Renal cortical epithelial cell (primary cell): ENCODE measurements at regions not wholly inside any gene's neighbourhood (a gene's known extent, or its start where the extent isn't known, plus 50 kb on each side); places are given as distances from the start of the nearest gene placed in this dataset.

Experiments used
- DNase-seq: peaks from one replicate; pipeline ENCODE4 v3.0.0-alpha.2; 2011; ENCODE audit warnings: low read depth

DNA sequence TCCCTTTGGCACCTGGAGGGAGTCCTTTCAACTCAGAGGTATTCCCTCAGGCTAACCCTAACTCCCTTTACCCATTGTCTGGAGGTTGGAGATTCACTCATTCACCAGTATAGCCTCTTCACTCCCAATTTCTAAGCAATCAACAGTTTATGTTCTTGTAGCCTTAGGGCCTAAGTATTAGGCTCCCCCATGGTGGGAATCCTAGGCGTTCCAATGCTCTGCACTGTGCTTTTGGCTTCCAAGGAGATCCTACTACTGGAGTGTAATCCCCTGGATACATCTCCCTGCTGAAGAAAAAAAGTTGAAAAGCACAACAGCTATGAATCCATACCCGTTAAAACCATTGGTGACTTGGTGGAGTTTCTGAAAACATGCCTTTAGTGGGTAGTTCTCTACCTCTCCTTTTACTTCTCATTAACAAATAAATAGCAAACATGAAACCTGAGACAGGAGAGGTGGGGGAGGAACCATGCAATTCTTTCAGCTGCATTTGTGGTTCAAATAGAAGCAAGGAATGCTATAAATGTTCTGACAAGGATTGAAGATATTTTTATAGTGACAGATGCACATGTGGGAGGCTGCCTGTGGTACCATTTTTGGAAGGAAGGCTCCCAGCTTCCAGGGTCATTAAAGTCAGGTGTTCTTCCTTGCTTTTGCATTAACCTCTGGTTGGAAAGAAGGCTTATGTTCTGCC, 397.1 kb downstream of the DMAC1 start:
- DNase-seq, result peak; percentile 10

DNA sequence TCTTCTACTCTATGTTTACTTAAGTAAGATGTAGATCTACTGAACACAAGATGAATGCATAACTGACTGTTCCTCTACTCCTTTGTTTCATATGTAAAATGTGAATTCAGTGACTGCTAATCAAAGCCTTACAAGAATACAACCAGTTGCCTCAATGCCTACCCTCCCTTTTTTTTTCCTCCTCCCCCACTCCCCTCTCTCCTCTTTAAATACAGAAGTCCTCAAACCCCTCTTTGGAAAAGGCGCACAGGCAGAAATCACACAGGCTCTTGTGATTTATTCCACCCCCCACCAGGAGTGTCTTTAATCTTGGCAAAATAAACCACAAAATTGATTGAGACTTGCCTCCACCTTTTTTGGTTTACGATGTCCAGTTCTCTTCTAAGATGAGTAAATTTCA, 398.5 kb downstream of the DMAC1 start:
- no peak for DNase-seq

DNA sequence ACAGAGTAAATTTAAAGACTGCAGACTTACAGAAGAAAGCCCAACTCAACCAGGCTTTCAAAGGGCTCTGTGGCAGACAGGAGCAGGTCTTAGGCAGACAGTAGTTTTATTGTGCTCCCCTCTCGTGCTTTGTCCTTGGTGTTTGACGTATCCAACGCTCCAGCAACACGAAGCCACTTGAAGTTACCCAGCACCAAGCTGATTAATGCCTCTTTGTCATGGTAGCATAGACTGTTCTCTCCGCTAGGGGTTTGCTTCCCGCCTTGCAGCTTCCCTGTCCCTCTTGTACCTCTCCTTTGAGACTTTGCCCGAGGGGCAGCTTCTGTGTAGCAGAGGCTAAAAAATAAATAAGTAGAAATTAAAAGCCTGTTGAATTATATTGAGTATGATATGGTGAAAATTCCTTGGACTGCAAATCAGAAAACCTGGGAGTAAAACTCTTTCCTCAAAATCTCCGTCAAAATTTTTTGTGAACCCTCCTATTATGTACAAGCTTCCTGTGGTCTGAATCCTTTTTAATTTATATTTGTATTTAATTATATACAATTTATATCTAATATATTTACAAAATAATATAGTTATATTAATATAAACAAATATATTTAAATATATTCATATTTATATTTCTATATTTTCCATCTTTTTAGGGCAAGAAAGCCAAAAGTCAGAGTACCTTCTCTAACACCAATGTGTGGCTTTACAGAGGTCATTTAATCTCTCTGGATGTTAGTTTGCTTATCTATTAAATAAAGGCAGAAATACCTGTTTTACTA, 405.4 kb downstream of the DMAC1 start:
- no peak for DNase-seq

DNA sequence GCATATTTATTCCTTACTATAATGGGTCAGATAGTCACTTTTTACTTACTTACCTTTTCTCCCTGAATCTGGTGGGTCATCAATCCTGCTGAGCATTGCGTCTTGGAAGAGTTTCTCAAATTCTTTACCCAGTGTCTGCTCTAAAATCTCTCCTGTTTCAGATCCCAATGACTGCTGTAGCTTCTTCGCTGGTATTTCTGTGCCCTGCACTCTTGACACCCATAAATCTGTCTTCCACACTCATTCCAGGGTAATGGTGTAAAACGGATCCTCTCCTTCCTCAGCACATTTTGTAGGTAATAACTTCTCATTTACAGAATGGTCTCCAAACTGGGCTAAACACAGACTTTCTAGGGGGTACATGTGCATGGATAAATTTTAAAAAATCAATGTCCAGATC, 407.4 kb downstream of the DMAC1 start:
- no peak for DNase-seq

DNA sequence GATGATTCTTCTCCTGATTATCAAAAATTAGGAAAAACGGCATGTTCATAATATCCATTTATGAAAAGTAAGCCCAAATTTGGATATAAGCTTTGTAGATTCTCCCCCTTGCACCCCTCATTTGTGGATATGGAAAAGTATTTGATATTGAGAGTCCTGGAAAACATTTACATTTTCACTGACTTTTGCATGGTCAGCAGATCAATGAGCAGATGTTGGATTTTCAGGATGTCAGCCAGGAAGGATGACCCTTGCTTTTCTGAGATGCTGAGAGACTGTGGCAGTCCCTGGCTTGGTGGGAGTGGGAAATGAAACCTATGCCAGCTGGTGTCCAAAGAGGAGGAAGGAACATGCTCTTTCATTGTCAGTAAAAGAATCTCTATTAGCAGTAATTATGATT, 410.8 kb downstream of the DMAC1 start:
- no peak for DNase-seq

DNA sequence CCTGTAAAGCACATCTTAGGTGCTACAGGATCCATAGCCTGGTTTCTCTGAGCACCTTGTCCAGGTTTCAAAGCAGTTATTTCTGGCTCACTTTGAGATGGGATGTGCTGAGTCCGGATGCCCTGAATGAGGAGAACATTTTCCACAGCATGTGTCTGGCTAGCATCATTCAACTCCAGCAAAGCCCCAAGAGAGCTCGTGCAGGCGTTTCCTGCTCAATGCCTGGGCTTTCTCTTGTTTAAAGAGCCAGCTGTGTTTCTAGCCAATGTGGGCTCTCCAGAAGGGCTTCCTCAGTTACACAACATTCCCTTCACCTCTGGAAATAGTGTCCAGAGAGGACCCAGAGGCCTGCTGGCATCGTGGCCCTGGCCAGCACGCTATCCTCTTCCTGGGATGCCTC, 411.7 kb downstream of the DMAC1 start:
- no peak for DNase-seq

DNA sequence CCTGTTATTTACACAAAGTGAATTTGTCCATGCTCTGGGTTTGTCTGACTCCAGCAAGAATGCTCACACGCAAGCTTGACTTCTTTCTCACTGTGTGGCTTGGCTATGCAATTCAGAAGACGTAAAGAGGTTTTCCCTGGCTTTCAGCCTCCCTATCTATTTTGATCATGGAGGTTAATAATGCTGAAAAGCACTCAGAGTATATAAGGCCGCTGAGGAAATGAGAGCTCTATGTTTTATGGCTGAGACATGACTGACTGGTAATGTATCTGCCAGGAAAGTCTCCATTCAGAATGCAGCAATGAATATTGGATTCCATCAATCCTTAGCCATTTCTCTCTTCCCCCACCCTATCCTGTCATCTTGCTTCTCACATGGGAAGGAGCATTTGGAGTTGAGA, 417.3 kb downstream of the DMAC1 start:
- no peak for DNase-seq

DNA sequence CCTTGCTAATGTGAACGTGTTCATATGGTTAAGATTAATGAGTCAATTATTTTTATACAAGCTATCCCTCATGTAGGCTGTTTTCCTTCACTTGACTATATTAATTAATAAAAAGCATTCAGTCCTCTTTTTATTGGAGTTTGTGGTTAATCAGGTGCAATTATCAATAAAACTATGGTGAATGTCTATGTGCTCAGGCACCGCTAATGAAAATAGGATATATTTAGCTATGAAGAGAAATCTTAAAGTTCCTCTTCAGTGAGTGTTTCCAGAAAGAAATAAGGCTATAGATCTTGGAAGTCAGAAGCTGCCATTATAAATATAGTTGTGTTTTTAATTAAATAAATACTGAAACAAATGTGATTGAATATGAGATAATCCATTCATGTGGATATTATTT, 422.1 kb downstream of the DMAC1 start:
- no peak for DNase-seq

DNA sequence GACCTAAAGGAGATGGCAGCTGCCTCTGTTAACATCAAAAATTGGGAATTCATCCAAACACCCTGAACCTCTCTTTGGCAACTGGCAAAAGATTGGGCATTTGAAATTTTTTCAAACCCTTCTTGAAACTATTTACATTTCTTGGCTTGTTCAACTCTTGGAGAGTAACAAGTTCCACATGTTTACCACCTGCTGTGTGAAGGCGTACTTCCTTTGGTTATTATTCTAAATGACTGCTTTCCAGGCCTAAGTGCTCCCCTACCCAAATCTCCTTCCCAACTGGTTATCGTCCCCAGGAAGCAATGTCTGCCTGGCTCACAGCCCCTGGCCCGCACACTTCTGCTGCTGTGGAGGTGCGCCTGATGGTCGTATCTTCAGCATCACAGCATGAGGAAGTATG, 422.7 kb downstream of the DMAC1 start:
- DNase-seq, result no peak

DNA sequence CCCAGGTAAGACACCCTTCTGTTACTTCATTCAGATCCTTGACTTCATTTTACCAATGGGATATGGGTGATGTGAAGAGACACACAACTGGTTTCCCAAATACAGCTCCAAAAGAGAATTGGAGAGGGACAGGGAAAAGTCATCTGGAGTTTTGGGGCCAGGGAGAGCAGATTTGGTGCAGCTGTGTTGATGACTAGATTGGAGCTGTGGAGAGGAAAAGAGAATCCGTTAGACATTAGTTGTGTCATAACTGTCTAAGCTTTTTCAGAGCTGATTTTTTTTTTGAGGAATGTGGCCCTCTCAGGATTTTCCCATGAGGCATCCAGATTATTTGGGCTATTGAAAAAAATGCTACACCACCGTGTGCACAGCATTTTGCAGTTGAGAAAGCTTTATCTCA, 423.4 kb downstream of the DMAC1 start:
- DNase-seq, result no peak

DNA sequence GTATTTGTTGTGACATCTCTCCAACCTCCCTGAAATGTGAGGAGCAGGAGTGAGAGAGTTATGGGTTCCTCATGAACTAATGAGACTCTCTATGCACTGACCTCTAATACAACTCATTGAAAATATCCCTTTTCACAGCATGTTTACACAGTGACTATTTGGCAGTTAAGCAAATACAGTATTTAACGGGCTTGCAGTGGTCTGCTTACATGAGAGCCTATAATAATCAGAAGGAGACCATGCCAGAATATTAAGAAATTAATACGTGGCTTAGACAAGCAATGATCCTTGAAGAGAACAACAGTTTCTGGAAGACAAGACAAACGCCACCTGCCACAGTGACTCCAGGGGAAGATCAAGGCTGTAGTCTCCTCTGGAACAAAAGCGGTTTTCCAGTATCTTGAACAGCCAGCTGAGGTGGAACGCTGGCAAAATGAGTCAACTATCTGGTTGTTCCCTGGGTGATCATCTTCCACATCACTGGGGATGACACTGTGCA, 424.5 kb downstream of the DMAC1 start:
- peak; percentile 41 for DNase-seq

DNA sequence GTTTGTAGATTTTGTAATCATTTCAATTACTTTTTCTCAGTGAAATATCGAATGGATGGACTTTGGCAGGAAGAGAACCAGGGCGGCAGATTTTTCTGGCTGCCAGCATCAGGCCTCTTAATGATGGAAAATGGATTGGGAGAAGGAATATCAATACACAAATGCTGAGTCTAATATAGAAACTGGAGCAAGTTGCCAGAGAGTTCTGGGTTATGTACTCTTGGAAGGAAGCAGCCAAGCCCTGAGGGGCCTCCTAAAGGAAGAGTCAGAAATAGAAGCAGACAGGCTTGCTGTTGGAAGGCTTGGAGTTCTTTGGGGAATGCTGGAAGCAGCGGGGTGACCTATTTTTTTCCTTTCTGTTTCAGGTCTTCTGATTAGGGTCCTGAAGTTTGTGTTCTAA, 428.6 kb downstream of the DMAC1 start:
- no peak for DNase-seq

DNA sequence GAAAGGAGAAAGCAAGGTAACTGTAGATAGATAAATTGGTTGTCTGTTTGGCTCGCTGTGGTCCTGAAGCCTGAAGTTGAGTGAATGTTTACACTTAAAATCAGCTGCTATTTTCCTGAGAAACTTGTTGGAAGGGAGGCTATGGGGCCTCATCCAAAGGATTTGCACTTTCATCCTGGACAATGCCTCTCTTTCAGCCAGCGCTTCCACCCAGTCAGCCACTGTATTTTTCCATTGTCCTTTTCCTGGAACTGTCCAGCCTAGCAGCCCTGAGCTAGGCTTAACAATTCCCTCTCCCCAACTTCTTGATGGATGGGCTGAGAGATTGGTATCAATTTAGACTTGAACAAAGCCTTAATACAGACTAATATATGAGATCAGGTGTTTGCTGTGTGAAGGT, 429.2 kb downstream of the DMAC1 start:
- DNase-seq, result no peak

DNA sequence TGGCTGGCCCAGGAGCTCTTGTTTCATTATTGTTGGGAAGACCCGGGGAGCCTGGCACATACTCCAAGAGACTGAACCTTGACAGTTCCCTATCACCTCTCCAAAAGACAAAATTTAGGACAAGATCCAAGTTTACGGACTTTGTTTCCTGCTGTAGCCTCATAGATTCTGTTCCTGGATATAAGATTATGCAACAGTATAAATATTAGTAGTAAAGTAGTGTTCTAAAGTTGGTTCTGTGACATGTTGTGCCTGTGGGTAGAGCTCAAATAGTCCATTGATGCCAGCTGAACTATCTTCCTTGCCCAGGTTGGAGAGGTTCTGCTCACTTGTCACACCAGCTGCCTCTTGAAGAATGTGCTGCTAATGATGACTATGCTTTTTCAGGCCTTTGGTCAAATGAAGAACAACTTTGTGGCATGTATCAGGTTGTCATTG, 430.2 kb downstream of the DMAC1 start:
- no peak for DNase-seq

DNA sequence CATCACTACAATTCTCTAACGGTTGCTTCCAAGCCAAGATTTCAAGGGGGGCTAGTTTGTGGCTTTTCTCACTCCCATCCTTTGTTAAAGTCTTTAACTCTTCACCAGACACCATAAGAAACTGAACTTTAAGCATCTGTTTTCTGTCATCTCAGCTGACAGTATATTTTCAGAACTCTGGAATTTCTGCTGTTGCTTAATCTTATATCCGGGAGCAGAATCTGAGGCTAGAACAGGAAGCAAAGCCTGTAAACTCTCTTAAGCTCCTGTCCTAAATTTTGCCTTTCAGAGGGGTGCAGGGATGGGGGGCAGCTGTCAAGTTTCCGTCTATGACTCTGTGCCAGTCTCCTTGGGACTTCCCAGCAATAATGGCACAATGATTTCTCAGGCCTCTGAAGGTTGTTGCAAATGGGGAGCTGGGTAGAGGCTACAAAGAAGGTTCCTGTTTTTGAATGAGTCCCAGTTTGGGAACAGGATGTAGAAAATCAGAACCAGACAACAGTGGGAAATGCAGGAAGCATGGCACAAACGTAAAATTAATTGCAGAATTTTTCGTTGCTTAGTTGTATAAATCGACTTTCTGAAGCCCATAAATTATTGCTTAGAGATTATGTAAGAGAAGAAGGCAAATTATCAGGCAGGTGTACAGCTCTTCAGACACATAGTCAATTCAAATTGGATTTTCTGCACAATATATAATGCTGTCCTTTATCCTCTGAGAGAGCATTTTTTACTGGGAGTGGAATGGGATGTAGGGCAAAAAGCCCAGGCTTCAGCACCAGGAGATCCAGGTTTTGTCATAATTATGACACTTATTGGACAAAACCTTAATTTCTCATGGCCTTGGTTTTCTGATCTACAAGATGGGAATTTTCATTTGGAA, 430.9 kb downstream of the DMAC1 start:
- DNase-seq, result no peak

DNA sequence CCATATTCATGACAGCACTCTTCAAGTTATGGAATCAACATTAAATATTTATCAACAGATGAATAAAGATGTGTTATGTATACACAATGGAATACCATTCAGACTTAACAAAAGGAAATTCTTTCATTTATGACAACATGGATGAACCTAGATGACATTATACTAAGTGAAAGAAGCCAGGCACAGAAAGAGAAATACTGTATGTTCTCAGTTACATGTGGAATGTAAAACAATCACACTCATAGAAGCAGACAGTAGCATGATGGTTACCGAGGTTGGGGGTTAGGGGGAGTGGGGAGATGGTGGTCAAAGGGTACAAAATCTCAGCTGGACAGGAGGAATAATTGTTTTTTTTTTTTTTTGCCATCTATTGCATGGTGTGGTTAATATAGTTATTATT, 431.9 kb downstream of the DMAC1 start:
- DNase-seq, result no peak

DNA sequence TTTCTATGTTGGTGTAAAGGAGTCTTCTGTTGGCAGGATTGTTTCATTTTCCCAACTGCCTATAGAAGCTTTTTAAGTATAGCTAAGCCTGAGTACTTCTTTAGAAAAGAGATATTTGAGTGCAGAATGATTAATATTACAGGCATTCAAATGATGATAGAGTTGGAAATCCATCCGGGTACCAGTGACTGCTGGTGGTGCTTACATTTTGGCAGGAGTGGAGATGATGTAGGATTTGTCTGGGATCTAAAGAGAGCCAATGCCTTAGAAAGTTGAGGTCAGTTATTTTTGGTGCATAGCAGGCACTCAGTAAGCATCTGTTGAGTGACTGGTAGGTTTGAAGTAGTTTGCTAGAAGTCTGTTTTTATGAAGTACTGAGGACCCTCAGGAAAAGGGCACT, 433.5 kb downstream of the DMAC1 start:
- no peak for DNase-seq

DNA sequence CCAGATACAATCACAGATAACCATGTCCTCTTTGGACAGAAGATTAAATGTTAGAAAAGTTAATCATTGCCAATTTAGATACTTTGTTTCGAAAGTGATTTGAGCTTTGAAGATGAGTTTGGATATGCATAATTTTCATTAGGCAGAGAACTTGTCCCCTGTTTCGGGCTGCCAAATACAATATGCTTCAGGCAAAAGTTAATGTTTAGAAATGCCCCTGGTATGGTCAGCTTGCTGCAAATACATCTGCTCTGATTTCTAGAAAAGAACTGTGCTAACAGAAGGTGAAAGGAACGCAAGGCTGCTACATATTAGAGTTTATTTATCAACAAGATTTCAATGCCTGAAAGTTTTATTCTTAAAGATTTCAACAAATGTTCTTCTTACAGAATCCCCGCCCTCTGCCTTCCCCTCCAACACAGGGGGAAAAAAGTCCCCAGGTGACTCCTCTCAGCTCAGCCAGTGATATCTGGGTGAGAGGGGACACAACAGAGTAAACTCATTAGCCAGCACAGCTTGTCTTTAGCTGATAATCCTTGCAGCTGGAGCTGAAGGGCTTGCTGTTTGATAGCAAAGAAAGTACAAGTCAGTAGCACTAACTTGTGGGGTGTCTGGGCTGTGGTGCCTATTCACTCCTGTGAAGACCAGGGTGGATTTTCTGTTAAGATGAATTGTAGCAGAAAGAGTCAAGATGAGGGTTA, 435.7 kb downstream of the DMAC1 start:
- no peak for DNase-seq

DNA sequence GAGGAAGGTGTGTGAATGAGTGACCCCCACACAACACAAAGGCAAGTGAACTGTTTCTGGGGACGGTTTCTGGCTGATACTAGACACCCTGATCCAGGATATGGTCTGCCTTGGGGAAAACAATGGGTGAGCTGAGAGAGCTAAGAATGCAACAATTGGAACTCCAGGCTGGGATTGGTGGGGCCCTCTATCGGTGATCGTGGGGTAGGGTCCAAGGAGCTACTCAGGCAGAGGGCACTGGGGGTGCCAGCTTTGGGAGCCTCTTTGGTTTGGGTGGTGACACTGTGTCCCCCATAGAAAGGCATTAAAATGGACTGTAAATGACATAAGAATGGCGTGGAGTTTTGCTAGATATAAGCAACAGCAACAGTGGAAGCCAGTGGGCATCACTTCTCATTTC, 439.1 kb downstream of the DMAC1 start:
- no peak for DNase-seq

DNA sequence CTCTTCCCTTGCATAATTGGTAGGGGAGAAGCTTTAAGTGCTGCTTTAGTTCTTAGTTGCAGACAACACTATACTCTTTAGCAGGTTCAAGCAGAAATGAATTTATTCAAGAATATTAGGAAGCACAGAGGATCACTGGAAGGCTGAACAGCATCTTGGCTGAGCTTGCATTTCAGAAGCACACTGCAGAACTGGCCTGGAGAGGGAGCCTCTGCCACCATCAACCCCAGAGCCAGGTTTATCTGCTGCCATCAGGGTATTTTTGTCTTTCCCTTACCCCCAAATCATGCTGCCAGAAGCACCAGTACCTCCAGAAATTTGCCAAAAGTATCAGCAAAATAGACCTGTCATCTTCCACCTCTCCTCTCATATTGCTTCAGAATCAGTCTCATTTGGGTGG, 440.7 kb downstream of the DMAC1 start:
- no peak for DNase-seq

DNA sequence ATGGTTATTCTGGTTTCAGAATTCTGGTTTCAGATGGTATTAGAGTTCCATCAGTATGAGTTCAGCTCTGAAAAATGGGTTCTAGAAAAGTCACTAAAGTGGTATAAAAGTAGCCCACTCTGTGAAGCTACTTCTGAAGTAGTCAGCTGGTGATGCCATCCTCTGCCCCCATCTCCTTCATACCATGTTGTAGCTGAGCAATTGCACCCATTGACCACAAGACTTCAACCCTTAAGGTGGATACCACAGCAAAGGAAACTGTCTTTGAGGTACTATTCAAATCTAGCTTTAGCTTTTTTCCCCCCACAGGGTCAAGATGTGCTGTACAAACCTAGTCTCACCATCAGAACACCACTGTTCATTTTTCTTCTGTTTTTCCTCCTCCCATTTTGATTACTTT, 444.9 kb downstream of the DMAC1 start:
- DNase-seq, result no peak

DNA sequence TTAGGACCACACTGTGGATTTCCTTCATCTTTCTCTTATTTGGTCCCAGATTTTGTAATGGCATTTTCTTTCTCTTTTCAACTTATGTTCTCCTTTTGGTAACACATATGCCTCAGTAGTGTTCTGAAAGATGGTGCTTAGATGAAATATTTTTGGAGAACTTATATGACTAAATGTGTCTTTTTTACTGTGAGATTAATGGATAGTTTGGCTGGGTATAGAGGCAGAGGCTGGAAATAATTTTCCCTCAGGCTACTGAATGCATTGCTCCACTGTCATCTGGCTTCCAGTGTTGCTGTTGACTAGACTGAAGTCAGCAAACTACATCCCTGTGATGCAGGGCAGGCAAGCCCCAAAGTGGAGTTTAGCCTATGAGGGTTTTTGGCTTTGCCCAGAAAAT, 450.9 kb downstream of the DMAC1 start:
- DNase-seq, result no peak
